H1 (cell line): ENCODE measurements at regions not wholly inside any gene's neighbourhood (a gene's known extent, or its start where the extent isn't known, plus 50 kb on each side); places are given as distances from the start of the nearest gene placed in this dataset.

Experiments used
- CTCF ChIA-PET: fragments of 300-600 bp; sonication (Branson Sonifier 250); formaldehyde crosslinking; loops from one replicate; lab custom pipeline; 2021; ENCODE audit not compliant: partially characterized antibody; lab: Charles Lee
- POLR2A ChIA-PET: fragments of 300-600 bp; sonication (Branson Sonifier 250); formaldehyde crosslinking; loops from one replicate; lab custom pipeline; 2021; ENCODE audit warnings: inconsistent platforms; ENCODE audit not compliant: partially characterized antibody; lab: Charles Lee
- DNase-seq, 2 experiments: peaks; one replicate each; pipeline versions ENCODE4 v3.0.0 to v3.0.0-alpha.2; 2010 to 2022; ENCODE audit warnings: low spot score in 2 of 2, low read depth in 1 of 2, mixed read lengths in 1 of 2
- FAIRE-seq: peaks from 2 replicates; lab custom pipeline; 2011; peaks lifted over from hg19 to GRCh38; lab: Jason Lieb, UNC
- H2AFZ ChIP-seq: 2 replicates; pipeline ENCODE4 v1.8.1; 2012; ENCODE audit warnings: low read length, inconsistent platforms
- H2AK5ac ChIP-seq: 2 replicates; pipeline ENCODE4 v1.6.1; 2013; ENCODE audit warnings: low read depth, low read length
- H2BK120ac ChIP-seq: replicated peaks from 2 replicates; pipeline ENCODE3; 2013; ENCODE audit warnings: low read depth, low read length, inconsistent platforms
- H2BK12ac ChIP-seq: 2 replicates; pipeline ENCODE4 v1.6.1; 2013; ENCODE audit warnings: low read depth, low read length
- H2BK15ac ChIP-seq: 2 replicates; pipeline ENCODE4 v1.6.1; 2013; ENCODE audit warnings: low read length
- H2BK20ac ChIP-seq: 2 replicates; pipeline ENCODE4 v1.6.1; 2013; ENCODE audit warnings: low read length
- H2BK5ac ChIP-seq: 2 replicates; pipeline ENCODE4 v1.6.1; 2013; ENCODE audit warnings: low read depth, low read length
- H3K14ac ChIP-seq: 2 replicates; pipeline ENCODE4 v1.6.1; 2013; ENCODE audit warnings: inconsistent platforms; ENCODE audit not compliant: insufficient read length
- H3K18ac ChIP-seq: 2 replicates; pipeline ENCODE4 v1.6.1; 2013; ENCODE audit warnings: low read length; ENCODE audit errors: extremely low read depth
- H3K23ac ChIP-seq: 2 replicates; pipeline ENCODE4 v1.6.1; 2013; ENCODE audit warnings: inconsistent platforms; ENCODE audit not compliant: insufficient read length
- H3K23me2 ChIP-seq: 2 replicates; pipeline ENCODE4 v1.6.1; 2013; ENCODE audit warnings: low read depth, low read length
- H3K27ac ChIP-seq: 2 replicates; pipeline ENCODE4 v1.6.1; 2011; ENCODE audit warnings: low read depth, low read length, inconsistent platforms
- H3K27me3 ChIP-seq, 4 experiments: replicated peaks in 1 of 4; 1 replicate in 1 of 4; 2 replicates in 3 of 4; pipeline versions ENCODE4 v1.6.1 to v1.8.1; 2011 to 2013; ENCODE audit warnings: low read length in 3 of 4, mild to moderate bottlenecking in 3 of 4, inconsistent platforms in 2 of 4, mixed read lengths in 2 of 4, moderate library complexity in 1 of 4; ENCODE audit not compliant: control insufficient read depth in 3 of 4, insufficient read depth in 3 of 4; ENCODE audit errors: extremely low read depth in 1 of 4
- H3K36me3 ChIP-seq, 4 experiments: 2 replicates each; pipeline versions ENCODE4 v1.6.1 to v1.8.1; 2011 to 2013; ENCODE audit warnings: mild to moderate bottlenecking in 4 of 4, low read length in 3 of 4, moderate library complexity in 2 of 4, control low read depth in 1 of 4, inconsistent platforms in 1 of 4; ENCODE audit not compliant: insufficient read depth in 4 of 4, control insufficient read depth in 2 of 4
- H3K4ac ChIP-seq: replicated peaks from 2 replicates; pipeline ENCODE3; 2013; ENCODE audit warnings: low read length, low read depth, mixed read lengths, inconsistent platforms; ENCODE audit not compliant: insufficient read length
- H3K4me1 ChIP-seq, 4 experiments: replicated peaks in 1 of 4; 1 replicate in 1 of 4; 2 replicates in 3 of 4; pipeline versions ENCODE4 v1.6.1 to v1.8.1; 2011 to 2013; ENCODE audit warnings: low read length in 3 of 4, inconsistent platforms in 2 of 4, mixed read lengths in 1 of 4; ENCODE audit not compliant: insufficient read depth in 4 of 4, control insufficient read depth in 3 of 4
- H3K4me2 ChIP-seq, 2 experiments: 2 replicates each; pipeline versions ENCODE4 v1.6.1 to v1.8.1; 2011 to 2013; ENCODE audit warnings: low read depth in 2 of 2, low read length in 2 of 2, control low read depth in 1 of 2, inconsistent platforms in 1 of 2, mild to moderate bottlenecking in 1 of 2; ENCODE audit not compliant: insufficient read depth in 1 of 2
- H3K4me3 ChIP-seq, 4 experiments: fragments of 200-600, 300-600 bp in 1 of 4; sonication (generic), shearing (Covaris generic), sonication (Bioruptor Twin) in 1 of 4; 2 replicates each; pipeline versions ENCODE4 v1.5.1 to v1.8.1; 2011 to 2016; ENCODE audit warnings: low read length in 4 of 4, low read depth in 3 of 4, control low read depth in 2 of 4, inconsistent platforms in 2 of 4, mild to moderate bottlenecking in 2 of 4, mixed read lengths in 1 of 4, moderate library complexity in 1 of 4; ENCODE audit not compliant: insufficient read depth in 2 of 4; ENCODE audit errors: extremely low read depth in 1 of 4
- H3K56ac ChIP-seq: replicated peaks from 2 replicates; pipeline ENCODE3; 2013; ENCODE audit warnings: low read depth, mild to moderate bottlenecking, mixed read lengths, low read length, inconsistent platforms; ENCODE audit not compliant: insufficient read length
- H3K79me1 ChIP-seq: 2 replicates; pipeline ENCODE4 v1.6.1; 2013; ENCODE audit warnings: low read depth, low read length, control low read depth
- H3K79me2 ChIP-seq, 2 experiments: 2 replicates each; pipeline versions ENCODE4 v1.6.1 to v1.8.1; 2012 to 2013; ENCODE audit warnings: low read length in 2 of 2, mild to moderate bottlenecking in 2 of 2, inconsistent platforms in 1 of 2; ENCODE audit not compliant: insufficient read depth in 2 of 2, control insufficient read depth in 1 of 2
- H3K9ac ChIP-seq, 4 experiments: replicated peaks in 1 of 4; 1 replicate in 1 of 4; 2 replicates in 3 of 4; pipeline versions ENCODE4 v1.6.1 to v1.8.1; 2011 to 2013; ENCODE audit warnings: low read depth in 3 of 4, low read length in 3 of 4, control low read depth in 2 of 4, mild to moderate bottlenecking in 2 of 4, moderate library complexity in 2 of 4, inconsistent platforms in 1 of 4; ENCODE audit errors: extremely low read depth in 1 of 4
- H3K9me3 ChIP-seq, 2 experiments: 2 replicates each; pipeline versions ENCODE4 v1.6.1 to v1.8.1; 2012 to 2013; ENCODE audit warnings: mild to moderate bottlenecking in 2 of 2, moderate library complexity in 2 of 2, control low read depth in 1 of 2, inconsistent platforms in 1 of 2, low read depth in 1 of 2, low read length in 1 of 2, mixed read lengths in 1 of 2; ENCODE audit not compliant: insufficient read depth in 2 of 2
- H4K20me1 ChIP-seq, 2 experiments: replicated peaks in 1 of 2; 2 replicates each; pipeline versions ENCODE3 to v1.8.1; 2011 to 2013; ENCODE audit warnings: inconsistent platforms in 2 of 2, low read length in 2 of 2, mild to moderate bottlenecking in 1 of 2; ENCODE audit not compliant: insufficient read depth in 2 of 2, control insufficient read depth in 1 of 2
- H4K5ac ChIP-seq: 2 replicates; pipeline ENCODE4 v1.6.1; 2013; ENCODE audit warnings: low read length, low read depth, mixed read lengths, inconsistent platforms; ENCODE audit not compliant: insufficient read length
- H4K8ac ChIP-seq: 2 replicates; pipeline ENCODE4 v1.8.0; 2013; ENCODE audit warnings: mild to moderate bottlenecking, moderate library complexity, low read length, inconsistent platforms; ENCODE audit not compliant: insufficient read depth; ENCODE audit errors: extremely low read depth
- H4K91ac ChIP-seq: replicated peaks from 2 replicates; pipeline ENCODE3; 2013; ENCODE audit warnings: low read length, mixed read lengths, inconsistent platforms; ENCODE audit not compliant: insufficient read length
- CBX8 ChIP-seq: fragments of 300-800, 300-1000 bp; sonication (generic); IDR thresholded peaks from 2 replicates; pipeline ENCODE4 v1.7.1; 2016; ENCODE audit warnings: low read depth, low read length, borderline replicate concordance
- CHD1 ChIP-seq: IDR thresholded peaks from 2 replicates; pipeline ENCODE4 v1.6.1; 2012; ENCODE audit warnings: low read depth, low read length, improper control_type of control experiment
- CTBP2 ChIP-seq: IDR thresholded peaks from 2 replicates; pipeline ENCODE4 v1.7.0; 2011; ENCODE audit warnings: borderline replicate concordance, mild to moderate bottlenecking, moderate library complexity, mixed read lengths, low read length; ENCODE audit not compliant: insufficient read depth, insufficient read length
- JUND ChIP-seq: IDR thresholded peaks from 2 replicates; pipeline ENCODE4 v1.6.1; 2011; ENCODE audit warnings: mild to moderate bottlenecking, improper control_type of control experiment, low read length
- KDM1A ChIP-seq: fragments of 200-600, 300-600 bp; sonication (generic); IDR thresholded peaks from 2 replicates; pipeline ENCODE4 v1.7.1; 2016; ENCODE audit warnings: mild to moderate bottlenecking, low read length, borderline replicate concordance
- NANOG ChIP-seq: IDR thresholded peaks from 2 replicates; pipeline ENCODE4 v1.6.1; 2011; ENCODE audit warnings: low read length, low read depth, mild to moderate bottlenecking, inconsistent platforms; ENCODE audit not compliant: insufficient read depth, poor library complexity, severe bottlenecking
- POU5F1 ChIP-seq: IDR thresholded peaks from 2 replicates; pipeline ENCODE4 v1.6.1; 2011; ENCODE audit warnings: low read depth, mild to moderate bottlenecking, low read length, moderate library complexity
- SAP30 ChIP-seq: fragments of 300-600 bp; sonication (generic); IDR thresholded peaks from 2 replicates; pipeline ENCODE4 v1.7.1; 2012; ENCODE audit warnings: low read length, moderate library complexity, mild to moderate bottlenecking, inconsistent platforms; ENCODE audit not compliant: insufficient read depth, insufficient replicate concordance
- SP4 ChIP-seq: IDR thresholded peaks from 2 replicates; pipeline ENCODE4 v1.6.1; 2012; ENCODE audit warnings: low read length, inconsistent platforms
- TBP ChIP-seq: IDR thresholded peaks from 2 replicates; pipeline ENCODE4 v1.6.1; 2011; ENCODE audit warnings: low read depth, low read length, improper control_type of control experiment
- TCF12 ChIP-seq: IDR thresholded peaks from 2 replicates; pipeline ENCODE4 v1.6.1; 2011; ENCODE audit warnings: low read depth, mild to moderate bottlenecking, low read length
- WGBS, 2 experiments: shearing (Covaris generic) in 1 of 2; methylation state at CpG; one replicate each; pipeline versions ENCODE4 v1.1.6 to v1.1.7; 2013 to 2015; ENCODE audit warnings: low lambda C conversion rate in 2 of 2, mixed read lengths in 2 of 2, inconsistent platforms in 1 of 2, low coverage in 1 of 2, missing lambda C conversion rate in 1 of 2; ENCODE audit not compliant: insufficient replicate concordance in 2 of 2, insufficient coverage in 1 of 2, insufficient read length in 1 of 2; ENCODE audit errors: extremely low coverage in 1 of 2, missing lambda C conversion rate in 1 of 2; 5-methylcytosine and 5-hydroxymethylcytosine counted together
- TF ChIP-seq, protein P1 (sequence below): IDR thresholded peaks from 2 replicates; pipeline ENCODE4 v1.6.1; 2011; ENCODE audit warnings: low read depth, mild to moderate bottlenecking, low read length; ENCODE audit not compliant: insufficient read depth

DNA sequence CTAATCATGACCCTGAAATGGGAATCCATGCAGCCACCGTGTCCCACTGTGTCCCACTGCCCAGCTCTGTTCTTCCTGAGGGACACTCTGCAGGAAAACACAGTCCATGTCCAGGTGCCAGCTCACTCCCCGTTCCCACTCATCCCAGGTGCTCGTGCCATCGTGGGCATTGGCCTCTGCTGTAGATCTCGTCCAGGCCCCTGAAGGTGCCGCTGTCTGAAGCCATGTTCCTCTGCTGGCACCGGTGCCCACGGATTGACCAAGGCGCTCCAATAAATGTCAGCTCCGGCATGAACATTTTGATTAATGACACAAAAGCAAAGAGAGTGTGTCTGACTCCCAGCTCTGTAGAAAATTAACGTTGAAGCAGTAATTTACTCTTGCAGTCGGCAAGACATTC is 280.1 kb upstream of the SALL3 start:
- Histone ChIP-seq H3K36me3 (no peaks in the 10 kb centered on the region), H3K23ac (no peak overlapping the region), H2BK15ac (no peak overlapping the region), H2BK5ac (no peak overlapping the region), H3K9ac (no peak overlapping the region), H2AK5ac (no peak overlapping the region), H4K91ac (no peak overlapping the region), H3K18ac (no peak overlapping the region), H3K4me2 (no peak overlapping the region), H2BK12ac (no peak overlapping the region), H2AFZ (no peak overlapping the region), H3K23me2 (peaks cover 9% of the 10 kb centered on the region; the same call in 1 of the 2 replicates), H3K4ac (no peak overlapping the region), H3K79me2 (no peaks in the 10 kb centered on the region), H3K27me3 (no peaks in the 10 kb centered on the region; a peak in 1 of 7 replicates), H4K20me1 (peaks cover 0 to 6% of the 10 kb centered on the region in 2 experiments), H3K4me1 (peaks cover 0 to 12% (median 5%) of the 10 kb centered on the region in 4 experiments; a peak in 6 of 7 replicates), H3K9me3 (no peaks in the 10 kb centered on the region; a peak in 1 of 4 replicates), H3K14ac (no peak overlapping the region), H3K4me3 (no peak overlapping the region), H4K8ac (no peak overlapping the region), H3K27ac (no peak overlapping the region), H3K79me1 (no peaks in the 10 kb centered on the region), H3K56ac (no peak overlapping the region), H4K5ac (no peak overlapping the region), H2BK20ac (no peak overlapping the region), H2BK120ac (no peak overlapping the region)
- no peak for FAIRE-seq
- TF ChIP-seq, protein P1, sequence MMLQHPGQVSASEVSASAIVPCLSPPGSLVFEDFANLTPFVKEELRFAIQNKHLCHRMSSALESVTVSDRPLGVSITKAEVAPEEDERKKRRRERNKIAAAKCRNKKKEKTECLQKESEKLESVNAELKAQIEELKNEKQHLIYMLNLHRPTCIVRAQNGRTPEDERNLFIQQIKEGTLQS: no peak
- no peak for TF ChIP-seq POU5F1
- no peak for TF ChIP-seq CBX8
- TF ChIP-seq SP4: no peak
- TF ChIP-seq TCF12: no peak
- no peak for TF ChIP-seq CHD1
- TF ChIP-seq JUND: no peak
- no peak for TF ChIP-seq TBP
- no peak for TF ChIP-seq NANOG
- TF ChIP-seq CTBP2: no peak
- TF ChIP-seq SAP30: no peak
- TF ChIP-seq KDM1A: no peak
- WGBS, 2 experiments: 96% methylated on average over 12 of the region's 12 CpGs; no CpG with 5 or more reads in 1 of the 2 experiments
- ChIA-PET POLR2A (no interaction called here), CTCF (no interaction called here)
- no peak for DNase-seq
